Spinal cord (tissue), 9 donors: ENCODE measurements at regions not wholly inside any gene's neighbourhood (a gene's known extent, or its start where the extent isn't known, plus 50 kb on each side); places are given as distances from the start of the nearest gene placed in this dataset.

Experiments used
- DNase-seq, 6 donors: peaks; one replicate each; pipeline versions ENCODE4 v3.0.0 to v3.0.0-alpha.2; 2013 to 2015; ENCODE audit warnings: low spot score in 6 of 6, low read depth in 4 of 6
- H3K27ac ChIP-seq: one replicate; pipeline ENCODE4 v1.5.1; 2013; ENCODE audit warnings: low read depth, low read length, control low read depth
- H3K27me3 ChIP-seq: one replicate; pipeline ENCODE4 v1.6.1; 2013; ENCODE audit warnings: low read length; ENCODE audit not compliant: control insufficient read depth, insufficient read depth
- H3K36me3 ChIP-seq: one replicate; pipeline ENCODE4 v1.6.1; 2013; ENCODE audit warnings: low read length; ENCODE audit not compliant: control insufficient read depth, insufficient read depth
- H3K4me1 ChIP-seq: one replicate; pipeline ENCODE4 v1.6.1; 2013; ENCODE audit warnings: low read length; ENCODE audit not compliant: control insufficient read depth, insufficient read depth
- H3K4me3 ChIP-seq: one replicate; pipeline ENCODE4 v1.5.1; 2013; ENCODE audit warnings: low read depth, low read length, control low read depth
- H3K9me3 ChIP-seq: one replicate; pipeline ENCODE4 v1.6.1; 2013; ENCODE audit warnings: low read length; ENCODE audit not compliant: control insufficient read depth, insufficient read depth
- WGBS: methylation state at CpG from one replicate; pipeline ENCODE4 v1.1.5; 2013; ENCODE audit warnings: missing lambda C conversion rate; ENCODE audit not compliant: insufficient coverage; 5-methylcytosine and 5-hydroxymethylcytosine counted together
- donor health status: healthy.

GRCh38 chr3:158882445-158882844 is 80.6 kb downstream of the MFSD1 start:
- Histone ChIP-seq H3K36me3 (no peaks in the 10 kb centered on the region), H3K27me3 (no peaks in the 10 kb centered on the region), H3K27ac (no peak overlapping the region), H3K4me1 (no peaks in the 10 kb centered on the region), H3K9me3 (no peaks in the 10 kb centered on the region), H3K4me3 (no peak overlapping the region)
- DNase-seq = peak in 2 of 6 donors; percentile 31 to 55
- no CpG with 5 or more reads among the region's 4 CpGs for WGBS

DNA sequence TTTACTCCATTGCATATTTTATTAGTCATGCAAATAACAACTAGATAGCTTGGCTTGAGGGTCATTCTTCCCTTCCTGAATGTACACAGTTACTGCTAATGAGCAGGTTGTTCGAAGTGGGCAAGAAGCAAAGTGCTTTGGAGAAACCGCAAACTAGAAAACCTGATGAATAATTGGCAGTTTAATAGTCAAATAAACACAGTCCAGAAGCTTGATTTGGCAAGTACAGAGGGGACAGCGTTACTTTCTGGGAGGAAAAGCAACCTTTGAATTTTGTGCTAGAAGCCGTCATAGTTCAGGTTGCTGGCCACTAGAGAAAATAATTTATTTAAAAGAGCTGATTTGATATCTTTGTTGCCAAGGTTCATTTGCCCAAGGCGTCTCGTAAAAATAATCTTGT is 94.9 kb downstream of the MFSD1 start:
- Histone ChIP-seq H3K9me3 (no peaks in the 10 kb centered on the region), H3K27me3 (no peaks in the 10 kb centered on the region), H3K36me3 (no peaks in the 10 kb centered on the region), H3K4me1 (no peaks in the 10 kb centered on the region), H3K27ac (no peak overlapping the region), H3K4me3 (no peak overlapping the region)
- 54% methylated on average over 4 of the region's 6 CpGs for WGBS
- no peak for DNase-seq

- peaks cover 8% of the 10 kb centered on the region for H3K4me1 ChIP-seq
- no peak overlapping the region for H3K4me3 ChIP-seq
- no peaks in the 10 kb centered on the region for H3K9me3 ChIP-seq
- H3K27ac ChIP-seq = no peak overlapping the region
- no peaks in the 10 kb centered on the region for H3K36me3 ChIP-seq
- WGBS = 90% methylated on average over 1 of the region's 1 CpG
- no peak for DNase-seq
- no peaks in the 10 kb centered on the region for H3K27me3 ChIP-seq
Observed at GRCh38 chr3:158906749-158907148, 104.9 kb downstream of the MFSD1 start.

- H3K9me3 ChIP-seq = no peaks in the 10 kb centered on the region
- no CpG with 5 or more reads among the region's 2 CpGs for WGBS
- peak in 1 of 6 donors; percentile 58 for DNase-seq
- no peak overlapping the region for H3K27ac ChIP-seq
- no peaks in the 10 kb centered on the region for H3K27me3 ChIP-seq
- no peaks in the 10 kb centered on the region for H3K36me3 ChIP-seq
- no peak overlapping the region for H3K4me3 ChIP-seq
- H3K4me1 ChIP-seq = peaks cover 8% of the 10 kb centered on the region
Observed at GRCh38 chr3:158908187-158908734, 106.4 kb downstream of the MFSD1 start.

DNA sequence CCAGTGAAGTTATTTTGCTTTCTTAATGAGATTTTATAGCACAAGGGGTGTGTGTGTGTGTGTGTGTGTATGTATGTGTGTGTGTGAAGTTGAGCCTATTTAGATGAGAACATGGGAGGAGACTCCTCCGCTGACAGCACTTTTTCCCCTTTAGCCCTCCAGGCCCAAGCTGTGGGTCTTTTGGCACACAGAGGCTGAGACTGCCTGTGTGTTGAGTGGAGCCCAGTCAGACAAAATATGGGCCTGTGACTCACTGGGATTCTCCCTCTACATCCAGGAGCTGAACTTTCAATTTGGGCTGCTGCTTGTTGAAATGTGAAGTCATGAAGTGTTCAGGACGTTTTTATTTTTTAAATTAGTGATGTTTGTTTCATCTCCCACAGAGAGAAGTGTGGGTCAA is 108.0 kb downstream of the MFSD1 start:
- Histone ChIP-seq H3K4me3 (no peak overlapping the region), H3K27ac (no peak overlapping the region), H3K9me3 (no peaks in the 10 kb centered on the region), H3K4me1 (peaks cover 8% of the 10 kb centered on the region), H3K36me3 (no peaks in the 10 kb centered on the region), H3K27me3 (no peaks in the 10 kb centered on the region)
- no CpG with 5 or more reads among the region's 2 CpGs for WGBS
- DNase-seq = peak in 1 of 6 donors; percentile 7

GRCh38 chr3:158911586-158911985 is 109.7 kb downstream of the MFSD1 start:
- peak in 1 of 6 donors; percentile 61 for DNase-seq
- 80% methylated on average over 1 of the region's 6 CpGs for WGBS
- H3K4me3 ChIP-seq = no peak overlapping the region
- no peaks in the 10 kb centered on the region for H3K36me3 ChIP-seq
- no peaks in the 10 kb centered on the region for H3K9me3 ChIP-seq
- no peaks in the 10 kb centered on the region for H3K27me3 ChIP-seq
- H3K27ac ChIP-seq = no peak overlapping the region
- H3K4me1 ChIP-seq = peaks cover 8% of the 10 kb centered on the region

DNA sequence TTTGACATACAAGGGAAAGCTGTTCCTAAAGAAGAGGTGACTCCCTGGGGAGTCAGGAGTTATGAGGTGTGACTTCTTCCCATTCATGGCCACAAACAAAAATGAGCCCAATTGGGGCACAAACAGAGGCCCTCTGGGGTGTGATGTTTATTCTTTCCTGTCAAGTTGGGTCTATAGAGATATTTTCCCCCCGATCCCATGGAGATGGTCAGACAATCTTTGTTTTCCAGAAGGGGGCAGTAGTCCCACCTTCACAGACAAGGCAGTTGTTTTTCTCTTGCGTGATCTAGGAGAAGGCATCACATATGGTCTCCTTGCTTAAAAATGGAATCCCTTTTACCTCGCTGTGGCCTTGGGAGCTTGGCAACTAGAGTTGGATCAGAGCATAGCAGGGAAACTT is 110.3 kb downstream of the MFSD1 start:
- Histone ChIP-seq H3K4me3 (no peak overlapping the region), H3K36me3 (no peaks in the 10 kb centered on the region), H3K27me3 (no peaks in the 10 kb centered on the region), H3K4me1 (peaks cover 8% of the 10 kb centered on the region), H3K9me3 (no peaks in the 10 kb centered on the region), H3K27ac (no peak overlapping the region)
- WGBS = 100% methylated on average over 1 of the region's 3 CpGs
- no peak for DNase-seq

DNA sequence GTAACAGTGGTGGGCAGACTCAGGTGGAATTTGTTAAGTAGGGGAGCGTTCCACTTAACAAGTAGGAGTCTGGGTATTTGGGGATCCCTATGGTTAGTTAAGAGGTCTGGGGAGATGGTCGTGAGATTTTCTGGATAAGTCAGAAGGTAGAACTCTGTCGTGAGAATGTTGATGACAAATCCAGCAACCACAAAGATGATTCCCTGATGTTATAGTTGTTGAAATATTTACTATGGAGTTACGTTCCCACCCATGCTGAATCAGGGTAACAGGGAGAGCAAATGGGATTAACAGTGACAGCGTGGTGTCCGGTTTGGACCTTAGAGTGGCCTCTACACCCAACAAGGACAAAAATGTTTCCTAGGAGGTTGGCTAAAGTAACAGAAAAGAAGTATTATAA is 110.8 kb downstream of the MFSD1 start:
- WGBS = 100% methylated on average over 1 of the region's 6 CpGs

DNA sequence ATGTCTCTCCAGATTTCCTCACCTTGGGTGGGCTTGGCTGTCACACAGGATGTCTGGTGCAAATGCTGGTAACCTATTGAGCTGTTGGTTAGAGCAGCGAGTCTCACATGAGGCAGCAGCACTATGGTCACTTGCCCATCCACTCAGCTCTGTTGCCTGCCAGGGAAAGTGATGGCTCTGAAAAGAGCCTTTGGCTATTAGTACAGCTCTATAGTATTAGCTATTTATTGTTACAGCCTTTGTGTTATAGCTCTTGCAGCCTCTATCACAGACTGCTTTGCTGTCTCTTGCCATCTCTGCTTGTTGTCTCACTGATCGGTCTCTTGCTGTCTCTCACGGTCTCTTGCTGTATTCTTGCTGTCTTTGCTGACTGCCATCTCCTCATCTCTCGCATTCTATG is 114.3 kb downstream of the MFSD1 start:
- no peaks in the 10 kb centered on the region for H3K9me3 ChIP-seq
- H3K27ac ChIP-seq = no peak overlapping the region
- H3K4me1 ChIP-seq = no peaks in the 10 kb centered on the region
- DNase-seq = no peak
- 90% methylated on average over 3 of the region's 4 CpGs for WGBS
- H3K27me3 ChIP-seq = no peaks in the 10 kb centered on the region
- no peak overlapping the region for H3K4me3 ChIP-seq
- H3K36me3 ChIP-seq = no peaks in the 10 kb centered on the region

More for the DNA sequence above, 110.8 kb downstream of the MFSD1 start:
- Histone ChIP-seq H3K27me3 (no peaks in the 10 kb centered on the region), H3K36me3 (no peaks in the 10 kb centered on the region), H3K9me3 (no peaks in the 10 kb centered on the region), H3K4me1 (peaks cover 8% of the 10 kb centered on the region), H3K27ac (no peak overlapping the region), H3K4me3 (no peak overlapping the region)
- DNase-seq = no peak

DNA sequence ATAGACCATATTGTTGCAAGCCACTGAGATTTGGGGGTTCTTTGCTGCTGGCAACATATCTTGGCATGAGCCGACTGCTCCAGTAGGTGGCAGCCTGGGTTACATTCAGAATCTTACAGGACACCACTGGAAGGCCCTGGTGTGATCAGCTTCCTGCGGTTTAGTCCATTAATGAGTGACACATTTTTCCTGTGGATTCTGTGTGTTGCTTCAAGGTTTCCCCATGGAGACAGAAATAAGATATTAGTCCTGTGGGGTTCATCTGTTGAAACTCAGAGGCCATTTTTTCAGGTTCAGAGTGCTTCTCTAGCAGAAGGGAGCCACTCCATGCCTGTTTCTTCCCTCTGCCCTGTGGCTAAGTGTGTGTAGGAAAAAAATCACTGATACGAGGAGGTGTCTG is 116.2 kb downstream of the MFSD1 start:
- 0% methylated on average over 2 of the region's 3 CpGs for WGBS
- no peaks in the 10 kb centered on the region for H3K9me3 ChIP-seq
- no peak overlapping the region for H3K4me3 ChIP-seq
- no peaks in the 10 kb centered on the region for H3K36me3 ChIP-seq
- no peaks in the 10 kb centered on the region for H3K27me3 ChIP-seq
- peak in 3 of 6 donors; percentile 11 to 84 (median 57) for DNase-seq
- no peak overlapping the region for H3K27ac ChIP-seq
- H3K4me1 ChIP-seq = no peaks in the 10 kb centered on the region
